Neural cell (in vitro differentiated cells): ENCODE measurements at regions not wholly inside any gene's neighbourhood (a gene's known extent, or its start where the extent isn't known, plus 50 kb on each side); places are given as distances from the start of the nearest gene placed in this dataset.

ENCODE experiments used
- CTCF ChIP-seq: fragments of 450-650 bp; IDR thresholded peaks from 2 replicates; pipeline ENCODE4 v1.5.1; 2014; ENCODE audit warnings: antibody characterized with exemption, mild to moderate bottlenecking, moderate library complexity; ENCODE audit not compliant: poor library complexity, severe bottlenecking
- EP300 ChIP-seq: fragments of 450-650 bp; conservative IDR thresholded peaks from 2 replicates; pipeline ENCODE4 v1.6.1; 2014; ENCODE audit warnings: antibody characterized with exemption, mild to moderate bottlenecking, moderate library complexity; ENCODE audit not compliant: poor library complexity, severe bottlenecking
- POLR2AphosphoS5 ChIP-seq: IDR thresholded peaks from 2 replicates; pipeline ENCODE4 v1.6.1; 2012

- TF ChIP-seq POLR2AphosphoS5 (no peak), EP300 (no peak), CTCF (no peak)
These were observed 127.4 kb upstream of the SLC8A1 start for GRCh38 chr2:40579247-40579646.
